Esophagus squamous epithelium (tissue), 5 donors: ENCODE measurements at regions not wholly inside any gene's neighbourhood (a gene's known extent, or its start where the extent isn't known, plus 50 kb on each side); places are given as distances from the start of the nearest gene placed in this dataset.

Experiments
- DNase-seq: peaks from one replicate; lab custom pipeline; 2025; lab: John Stamatoyannopoulos, UW
- H3K27ac ChIP-seq, 4 donors: fragments of 200-600 bp; sonication (generic); one replicate each; pipeline ENCODE4 v1.5.1; 2016 to 2019; ENCODE audit warnings: mild to moderate bottlenecking in 1 of 4
- H3K27me3 ChIP-seq, 4 donors: fragments of 200-600 bp; sonication (generic); 1 replicate in 3 of 4; 2 replicates in 1 of 4; pipeline versions ENCODE4 v1.5.1 to v1.6.0; 2017 to 2021; ENCODE audit warnings: antibody characterized with exemption in 1 of 4
- H3K36me3 ChIP-seq, 3 donors: fragments of 200-600 bp; sonication (generic); one replicate each; pipeline ENCODE4 v1.5.1; 2016 to 2019
- H3K4me1 ChIP-seq, 3 donors: fragments of 200-600 bp; sonication (generic); one replicate each; pipeline ENCODE4 v1.5.1; 2017 to 2019
- H3K4me3 ChIP-seq, 4 donors: fragments of 200-600 bp; sonication (generic); 1 replicate in 3 of 4; 2 replicates in 1 of 4; pipeline ENCODE4 v1.5.1; 2016 to 2019; ENCODE audit warnings: mild to moderate bottlenecking in 2 of 4, moderate library complexity in 1 of 4
- H3K9me3 ChIP-seq, 3 donors: fragments of 200-600 bp; sonication (generic); one replicate each; pipeline ENCODE4 v1.5.1; 2016 to 2019
- POLR2A ChIP-seq, 4 donors: fragments of 450-650 bp; IDR thresholded peaks; one replicate each; pipeline ENCODE4 v1.6.1; 2017; ENCODE audit warnings: antibody characterized with exemption in 4 of 4, mild to moderate bottlenecking in 4 of 4, moderate library complexity in 3 of 4
- WGBS, 2 donors: methylation state at CpG; one replicate each; pipeline ENCODE4 v1.1.5; 2018; 5-methylcytosine and 5-hydroxymethylcytosine counted together
- intact Hi-C: fragments of 100-400 bp; cut with DNase I; formaldehyde crosslinking; loops from one replicate; pipeline ENCODE4 v1.15.0; 2022
- TF ChIP-seq, protein P1 (sequence below), 6 experiments: fragments of 450-650 bp in 4 of 6; fragments of 200-600 bp in 2 of 6; sonication (generic) in 2 of 6; IDR thresholded peaks; one replicate each; pipeline ENCODE4 v1.5.1; 2016 to 2019; ENCODE audit warnings: antibody characterized with exemption in 6 of 6, mild to moderate bottlenecking in 4 of 6, moderate library complexity in 4 of 6
- donor health status: DM: yes; HTN: yes; CAD: no.

DNA sequence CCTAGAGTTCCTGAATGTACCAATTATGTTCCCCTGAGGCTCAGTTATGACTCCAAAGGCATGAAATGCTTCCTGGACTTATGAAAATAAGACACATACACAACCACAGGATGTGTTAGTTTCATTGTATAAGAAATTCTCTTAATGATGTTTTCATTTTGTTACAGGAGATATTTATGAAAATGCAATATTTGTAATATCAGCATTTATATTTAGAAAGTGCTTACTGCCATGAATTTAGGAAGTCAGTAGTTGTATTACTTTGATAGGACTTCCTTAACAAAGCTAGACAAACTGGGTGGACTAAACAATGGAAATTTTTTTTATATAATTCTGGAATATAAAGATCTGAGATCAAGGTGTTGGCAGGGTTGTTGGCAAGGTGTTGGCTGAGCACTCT, 572.1 kb upstream of the IGFBP7 start:
- Histone ChIP-seq H3K4me3 (no peak overlapping the region), H3K4me1 (no peaks in the 10 kb centered on the region), H3K27me3 (no peaks in the 10 kb centered on the region), H3K9me3 (no peaks in the 10 kb centered on the region), H3K36me3 (no peaks in the 10 kb centered on the region), H3K27ac (no peak overlapping the region)
- TF ChIP-seq, protein P1, sequence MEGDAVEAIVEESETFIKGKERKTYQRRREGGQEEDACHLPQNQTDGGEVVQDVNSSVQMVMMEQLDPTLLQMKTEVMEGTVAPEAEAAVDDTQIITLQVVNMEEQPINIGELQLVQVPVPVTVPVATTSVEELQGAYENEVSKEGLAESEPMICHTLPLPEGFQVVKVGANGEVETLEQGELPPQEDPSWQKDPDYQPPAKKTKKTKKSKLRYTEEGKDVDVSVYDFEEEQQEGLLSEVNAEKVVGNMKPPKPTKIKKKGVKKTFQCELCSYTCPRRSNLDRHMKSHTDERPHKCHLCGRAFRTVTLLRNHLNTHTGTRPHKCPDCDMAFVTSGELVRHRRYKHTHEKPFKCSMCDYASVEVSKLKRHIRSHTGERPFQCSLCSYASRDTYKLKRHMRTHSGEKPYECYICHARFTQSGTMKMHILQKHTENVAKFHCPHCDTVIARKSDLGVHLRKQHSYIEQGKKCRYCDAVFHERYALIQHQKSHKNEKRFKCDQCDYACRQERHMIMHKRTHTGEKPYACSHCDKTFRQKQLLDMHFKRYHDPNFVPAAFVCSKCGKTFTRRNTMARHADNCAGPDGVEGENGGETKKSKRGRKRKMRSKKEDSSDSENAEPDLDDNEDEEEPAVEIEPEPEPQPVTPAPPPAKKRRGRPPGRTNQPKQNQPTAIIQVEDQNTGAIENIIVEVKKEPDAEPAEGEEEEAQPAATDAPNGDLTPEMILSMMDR (IDR thresholded peaks at IDR 0.05) = no peak
- TF ChIP-seq POLR2A (IDR thresholded peaks at IDR 0.05) = no peak
- DNase-seq = no peak
- intact Hi-C loops = no loop called here

DNA sequence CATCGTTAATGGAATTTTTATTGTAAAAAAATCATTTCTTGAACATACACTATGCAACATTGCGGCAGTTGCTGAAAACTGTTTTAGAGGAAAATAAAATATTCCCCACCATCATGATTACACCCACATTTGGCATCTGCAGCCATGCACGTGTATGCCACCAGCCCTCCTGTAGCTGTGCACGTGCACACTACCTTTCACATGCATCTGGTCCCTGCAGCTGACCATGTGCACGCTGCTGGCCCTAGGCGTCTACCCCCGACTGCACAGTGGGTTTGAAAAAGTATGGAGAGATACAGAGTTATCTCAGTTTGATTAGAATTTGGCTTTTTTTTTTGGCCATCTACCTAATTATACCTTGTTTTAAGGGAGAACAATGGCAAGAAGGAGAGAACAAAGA, 569.8 kb upstream of the IGFBP7 start:
- intact Hi-C loops = no loop called here
- no peaks in the 10 kb centered on the region for H3K36me3 ChIP-seq
- WGBS, 2 donors = 84 to 87% methylated on average over 7 of the region's 7 CpGs
- no peak overlapping the region for H3K4me3 ChIP-seq
- no peak for DNase-seq
- H3K4me1 ChIP-seq = no peaks in the 10 kb centered on the region
- no peaks in the 10 kb centered on the region for H3K9me3 ChIP-seq
- H3K27ac ChIP-seq = no peak overlapping the region
- no peak for TF ChIP-seq POLR2A (IDR thresholded peaks at IDR 0.05)
- TF ChIP-seq, protein P1 (IDR thresholded peaks at IDR 0.05) = no peak
- no peaks in the 10 kb centered on the region for H3K27me3 ChIP-seq

- no peaks in the 10 kb centered on the region for H3K9me3 ChIP-seq
- intact Hi-C loops = no loop called here
- no peaks in the 10 kb centered on the region for H3K27me3 ChIP-seq
- 89 to 91% methylated on average over 6 of the region's 6 CpGs for WGBS, 2 donors
- no peak overlapping the region for H3K27ac ChIP-seq
- no peak overlapping the region for H3K4me3 ChIP-seq
- H3K4me1 ChIP-seq = no peaks in the 10 kb centered on the region
- no peaks in the 10 kb centered on the region for H3K36me3 ChIP-seq
- no peak for DNase-seq
- no peak for TF ChIP-seq POLR2A (IDR thresholded peaks at IDR 0.05)
- TF ChIP-seq, protein P1 (IDR thresholded peaks at IDR 0.05) = no peak
These were observed 566.2 kb upstream of the IGFBP7 start for GRCh38 chr4:57676394-57676793.

GRCh38 chr4:57672846-57673433, 562.8 kb upstream of the IGFBP7 start:
- Histone ChIP-seq H3K4me1 (no peaks in the 10 kb centered on the region), H3K27me3 (no peaks in the 10 kb centered on the region), H3K9me3 (no peaks in the 10 kb centered on the region), H3K36me3 (no peaks in the 10 kb centered on the region), H3K27ac (no peak overlapping the region), H3K4me3 (no peak overlapping the region)
- DNase-seq = no peak
- no peak for TF ChIP-seq POLR2A (IDR thresholded peaks at IDR 0.05)
- TF ChIP-seq, protein P1 (IDR thresholded peaks at IDR 0.05) = no peak
- intact Hi-C loops = no loop called here
- whole genome bisulfite sequencing, 2 donors = 67 to 71% methylated on average over 2 of the region's 2 CpGs

- Histone ChIP-seq H3K36me3 (no peaks in the 10 kb centered on the region), H3K4me1 (no peaks in the 10 kb centered on the region), H3K9me3 (no peaks in the 10 kb centered on the region), H3K27ac (no peak overlapping the region), H3K27me3 (no peaks in the 10 kb centered on the region), H3K4me3 (no peak overlapping the region)
- TF ChIP-seq, protein P1 (IDR thresholded peaks at IDR 0.05) = no peak
- TF ChIP-seq POLR2A (IDR thresholded peaks at IDR 0.05) = no peak
- DNase-seq = no peak
- intact Hi-C loops = no loop called here
- WGBS, 2 donors = 33% methylated on average over 2 of the region's 2 CpGs
These were observed 558.4 kb upstream of the IGFBP7 start for GRCh38 chr4:57668621-57669020.
